Natural killer cell (primary cell): ENCODE measurements at regions not wholly inside any gene's neighbourhood (a gene's known extent, or its start where the extent isn't known, plus 50 kb on each side); places are given as distances from the start of the nearest gene placed in this dataset.

Source experiments
- ATAC-seq, 3 donors: fragments of 150-1000 bp in 2 of 3; fragments of 200-7000 bp in 1 of 3; cut with Tn5 transposase; 1 replicate in 1 of 3; 2 replicates in 2 of 3; pipeline ENCODE4 v1.10.0; 2021; ENCODE audit warnings: mild to moderate bottlenecking in 2 of 3, moderate library complexity in 2 of 3
- DNase-seq, 2 donors: peaks; one replicate each; pipeline versions ENCODE4 v3.0.0 to v3.0.0-alpha.2; 2013 to 2021; ENCODE audit warnings: mixed read lengths in 1 of 2
- H3K27ac ChIP-seq: one replicate; pipeline ENCODE4 v1.5.1; 2013; ENCODE audit warnings: mild to moderate bottlenecking, low read length
- H3K27me3 ChIP-seq: one replicate; pipeline ENCODE4 v1.6.1; 2013; ENCODE audit warnings: low read length; ENCODE audit not compliant: control insufficient read depth, insufficient read depth
- H3K36me3 ChIP-seq: one replicate; pipeline ENCODE4 v1.6.1; 2013; ENCODE audit warnings: low read length; ENCODE audit not compliant: control insufficient read depth, insufficient read depth
- H3K4me1 ChIP-seq: one replicate; pipeline ENCODE4 v1.6.1; 2013; ENCODE audit warnings: low read length; ENCODE audit not compliant: control insufficient read depth, insufficient read depth
- H3K4me3 ChIP-seq: one replicate; pipeline ENCODE4 v1.5.1; 2013; ENCODE audit warnings: low read length
- H3K9me3 ChIP-seq: one replicate; pipeline ENCODE4 v1.6.1; 2013; ENCODE audit warnings: low read length; ENCODE audit not compliant: control insufficient read depth, insufficient read depth
- H3K27ac Mint-ChIP-seq, 2 donors: one replicate each; pipeline ENCODE4 v1.8.0; 2022; ENCODE audit warnings: mild to moderate bottlenecking in 2 of 2, mixed read lengths in 2 of 2, moderate library complexity in 1 of 2
- H3K27me3 Mint-ChIP-seq, 2 donors: one replicate each; pipeline ENCODE4 v1.8.0; 2022; ENCODE audit warnings: low read depth in 2 of 2, mixed read lengths in 2 of 2
- H3K36me3 Mint-ChIP-seq: one replicate; pipeline ENCODE4 v1.8.0; 2022; ENCODE audit warnings: mixed read lengths
- H3K4me1 Mint-ChIP-seq, 2 donors: one replicate each; pipeline ENCODE4 v1.8.0; 2022; ENCODE audit warnings: mixed read lengths in 2 of 2
- H3K4me3 Mint-ChIP-seq: one replicate; pipeline ENCODE4 v1.8.0; 2022; ENCODE audit warnings: mild to moderate bottlenecking, moderate library complexity, mixed read lengths
- H3K9me3 Mint-ChIP-seq, 2 donors: one replicate each; pipeline ENCODE4 v1.8.0; 2022; ENCODE audit warnings: mixed read lengths in 2 of 2
- CTCF ChIP-seq: fragments of 200-600 bp; IDR thresholded peaks from one replicate; pipeline ENCODE4 v1.8.0; 2022; ENCODE audit warnings: antibody characterized with exemption
- WGBS: methylation state at CpG from one replicate; pipeline ENCODE4 v1.1.7; 2013; ENCODE audit warnings: missing lambda C conversion rate; ENCODE audit not compliant: insufficient coverage; 5-methylcytosine and 5-hydroxymethylcytosine counted together
- intact Hi-C: fragments of 100-400 bp; cut with micrococcal nuclease; formaldehyde crosslinking; loops from one replicate; pipeline ENCODE4 v1.14.2; 2022

DNA sequence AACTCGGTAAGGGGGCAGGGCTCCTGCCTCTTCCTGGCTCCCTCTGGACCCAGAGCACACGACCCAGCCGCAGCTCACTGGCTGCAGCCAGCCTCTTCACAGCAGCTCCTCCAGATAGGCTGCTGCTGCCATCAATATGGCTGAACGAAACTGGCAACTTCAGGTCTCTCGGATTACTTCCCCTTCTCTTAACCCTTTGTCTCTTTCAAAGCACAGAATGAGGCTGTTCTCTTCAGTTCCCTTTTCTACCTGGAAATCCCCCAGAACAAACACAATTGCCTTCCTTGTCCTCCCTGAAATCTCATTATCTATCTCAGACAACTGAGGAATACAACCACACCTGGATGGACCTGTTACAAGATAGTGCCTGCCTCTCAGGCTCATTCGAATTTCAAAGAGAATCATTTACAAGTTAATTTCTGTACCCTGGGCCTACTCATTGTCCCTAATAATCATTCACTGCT lies 193.4 kb upstream of the MBL2 start:
- no peak for DNase-seq
- H3K4me3 Mint-ChIP-seq = no peak overlapping the region

DNA sequence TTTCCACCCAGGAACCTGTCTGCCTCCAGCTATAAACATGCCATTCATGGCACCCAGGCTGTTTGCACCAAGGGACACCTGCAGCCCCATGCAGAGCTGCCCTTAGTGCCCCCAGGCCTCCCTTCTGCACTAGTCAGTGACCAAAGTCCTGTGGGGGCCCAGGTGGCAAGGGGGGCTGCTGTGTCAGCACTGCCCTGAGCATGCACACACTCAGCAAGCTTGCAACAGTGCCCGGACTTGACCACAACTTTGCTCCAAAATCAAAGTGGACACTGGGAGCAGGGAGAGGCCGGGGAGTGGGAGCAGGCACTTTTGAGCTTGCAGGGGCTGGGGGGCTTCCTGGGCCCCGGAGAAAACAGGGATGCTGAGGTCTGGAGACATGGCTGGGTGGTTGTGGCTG lies 192.9 kb upstream of the MBL2 start:
- intact Hi-C loops = no loop called here
- no peak overlapping the region for H3K27ac Mint-ChIP-seq
- no peak overlapping the region for H3K4me3 Mint-ChIP-seq
- Histone ChIP-seq H3K27ac (no peak overlapping the region), H3K9me3 (no peaks in the 10 kb centered on the region), H3K4me3 (no peak overlapping the region), H3K27me3 (no peaks in the 10 kb centered on the region), H3K36me3 (no peaks in the 10 kb centered on the region), H3K4me1 (no peaks in the 10 kb centered on the region)
- no peak for TF ChIP-seq CTCF
- H3K36me3 Mint-ChIP-seq = no peaks in the 10 kb centered on the region
- 73% methylated on average over 3 of the region's 3 CpGs for WGBS
- H3K9me3 Mint-ChIP-seq = peaks cover 3 to 4% of the 10 kb centered on the region in 2 donors
- DNase-seq (no peak), ATAC-seq (no peak)
- no peaks in the 10 kb centered on the region for H3K27me3 Mint-ChIP-seq
- H3K4me1 Mint-ChIP-seq = no peaks in the 10 kb centered on the region

More for the DNA sequence above, 193.4 kb upstream of the MBL2 start:
- no peak for ATAC-seq
- Histone ChIP-seq H3K4me3 (no peak overlapping the region), H3K36me3 (no peaks in the 10 kb centered on the region), H3K27ac (no peak overlapping the region), H3K4me1 (no peaks in the 10 kb centered on the region), H3K9me3 (no peaks in the 10 kb centered on the region), H3K27me3 (no peaks in the 10 kb centered on the region)
- WGBS = 57% methylated on average over 6 of the region's 6 CpGs
- H3K9me3 Mint-ChIP-seq = peaks cover 3 to 4% of the 10 kb centered on the region in 2 donors
- TF ChIP-seq CTCF = no peak
- intact Hi-C loops = no loop called here
- no peaks in the 10 kb centered on the region for H3K27me3 Mint-ChIP-seq
- no peak overlapping the region for H3K27ac Mint-ChIP-seq
- H3K4me1 Mint-ChIP-seq = no peaks in the 10 kb centered on the region
- H3K36me3 Mint-ChIP-seq = no peaks in the 10 kb centered on the region

DNA sequence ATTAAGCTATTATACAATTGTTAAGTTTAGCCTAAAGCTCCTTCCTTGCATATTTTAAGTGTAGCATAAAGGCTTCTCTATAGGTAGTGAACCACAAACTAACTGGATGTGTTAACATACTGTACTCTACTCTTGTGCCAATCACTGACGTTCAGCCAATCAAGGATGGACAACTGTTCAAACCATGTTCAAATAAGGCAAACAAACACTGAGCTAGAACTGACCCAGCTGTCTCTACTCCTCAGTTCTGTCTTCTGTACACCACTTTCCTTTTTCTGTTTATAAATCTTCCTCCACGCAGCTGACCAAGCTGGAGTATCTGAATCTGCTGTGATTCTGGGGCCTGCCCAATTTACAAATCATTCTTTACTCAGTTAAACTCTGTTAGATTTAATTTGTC lies 188.7 kb upstream of the MBL2 start:
- no peaks in the 10 kb centered on the region for H3K27me3 ChIP-seq
- H3K4me1 Mint-ChIP-seq = no peaks in the 10 kb centered on the region
- intact Hi-C loops = no loop called here
- no peaks in the 10 kb centered on the region for H3K27me3 Mint-ChIP-seq
- H3K27ac ChIP-seq = no peak overlapping the region
- no peaks in the 10 kb centered on the region for H3K4me1 ChIP-seq
- no peak overlapping the region for H3K4me3 Mint-ChIP-seq
- no peak overlapping the region for H3K4me3 ChIP-seq
- peaks cover 0 to 3% of the 10 kb centered on the region in 2 donors for H3K9me3 Mint-ChIP-seq
- no peak for TF ChIP-seq CTCF
- WGBS = 87% methylated on average over 2 of the region's 2 CpGs
- ATAC-seq = no peak
- no peak overlapping the region for H3K27ac Mint-ChIP-seq
- DNase-seq = no peak
- no peaks in the 10 kb centered on the region for H3K36me3 ChIP-seq
- H3K9me3 ChIP-seq = no peaks in the 10 kb centered on the region
- no peaks in the 10 kb centered on the region for H3K36me3 Mint-ChIP-seq

- TF ChIP-seq CTCF = no peak
- ATAC-seq (no peak), DNase-seq (no peak)
- H3K27me3 ChIP-seq = no peaks in the 10 kb centered on the region
- Mint-ChIP-seq H3K36me3 (no peaks in the 10 kb centered on the region), H3K4me3 (no peak overlapping the region), H3K27me3 (no peaks in the 10 kb centered on the region), H3K9me3 (no peaks in the 10 kb centered on the region), H3K27ac (no peak overlapping the region), H3K4me1 (no peaks in the 10 kb centered on the region)
- intact Hi-C loops = no loop called here
- no peaks in the 10 kb centered on the region for H3K4me1 ChIP-seq
- H3K9me3 ChIP-seq = no peaks in the 10 kb centered on the region
- no peak overlapping the region for H3K4me3 ChIP-seq
- H3K27ac ChIP-seq = no peak overlapping the region
- no peaks in the 10 kb centered on the region for H3K36me3 ChIP-seq
- no CpG with 5 or more reads among the region's 2 CpGs for WGBS
Observed at GRCh38 chr10:52959810-52960209, 187.2 kb upstream of the MBL2 start.
